ENCODE measurements at regions not wholly inside any gene's neighbourhood (a gene's known extent, or its start where the extent isn't known, plus 50 kb on each side); places are given as distances from the start of the nearest gene placed in this dataset.

DNA sequence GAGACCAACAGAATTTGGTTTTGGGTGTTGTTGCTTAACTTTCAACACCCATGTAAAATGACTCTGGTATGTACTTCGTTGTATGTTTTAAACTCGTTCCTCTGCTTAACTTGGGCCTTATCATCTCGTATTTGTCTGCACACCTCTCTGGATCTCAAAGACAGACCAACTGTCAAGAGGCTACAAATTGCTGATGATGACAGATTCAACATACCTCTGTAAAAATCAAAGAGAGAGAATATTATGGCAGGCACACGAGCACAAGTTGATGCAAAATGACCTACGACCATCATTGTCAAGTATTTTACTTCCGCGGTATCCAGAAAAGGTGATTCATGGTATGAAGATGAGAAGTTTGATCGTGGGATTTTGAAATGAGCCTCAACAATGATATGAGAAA, 132.1 kb upstream of the ARGLU1 start:
- no peaks in the 10 kb centered on the region for H3K79me1 ChIP-seq (replicated peaks; ENCODE audit: low read length, poor library complexity, severe bottlenecking)
- DNase-seq: no peak
- WGBS: 85% methylated on average over 7 of the region's 8 CpGs

DNA sequence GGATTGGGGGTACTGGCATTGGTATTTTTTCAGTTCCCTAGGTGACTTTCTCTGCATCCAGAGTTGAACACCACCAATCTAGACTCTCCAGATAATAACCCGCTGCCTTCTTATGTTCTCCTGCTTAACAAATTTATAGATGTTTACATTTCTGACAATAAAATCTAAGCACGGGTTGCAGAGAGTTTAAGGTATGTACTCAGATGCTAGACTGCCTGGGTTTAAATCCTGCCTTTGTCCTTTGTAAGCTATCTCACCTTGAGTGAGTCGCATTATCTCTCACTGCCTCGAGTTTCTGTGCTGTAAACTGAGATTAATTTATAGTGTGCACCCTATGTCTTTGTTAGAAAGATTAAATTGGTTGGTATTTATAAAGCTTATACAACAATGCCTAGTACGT, 131.4 kb upstream of the ARGLU1 start:
- Histone ChIP-seq H2BK5ac (ENCODE audit: low read depth, low read length, poor library complexity, severe bottlenecking) (no peak overlapping the region), H3K23ac (ENCODE audit: low read length in 2 of 2) (no peak overlapping the region), H3K27me3 (ENCODE audit: control insufficient read depth in 1 of 2, insufficient read depth in 1 of 2, low read length in 2 of 2) (no peaks in the 10 kb centered on the region), H3K18ac (ENCODE audit: low read depth in 1 of 2, low read length in 2 of 2) (no peak overlapping the region), H2BK15ac (ENCODE audit: low read depth, poor library complexity, severe bottlenecking) (no peak overlapping the region), H3K4me2 (ENCODE audit: low read length, poor library complexity, severe bottlenecking) (no peak overlapping the region), H3K9ac (ENCODE audit: low read length) (no peak overlapping the region), H3K4ac (ENCODE audit: low read depth in 1 of 2, low read length in 2 of 2) (no peak overlapping the region), H3K79me1 (replicated peaks; ENCODE audit: low read length, poor library complexity, severe bottlenecking) (no peaks in the 10 kb centered on the region), H2BK120ac (ENCODE audit: low read depth, low read length) (no peak overlapping the region), H4K8ac (ENCODE audit: low read length) (no peak overlapping the region), H2AFZ (ENCODE audit: low read depth, low read length) (no peak overlapping the region), H2BK12ac (ENCODE audit: low read length in 2 of 2) (no peak overlapping the region), H3K27ac (ENCODE audit: low read length, poor library complexity, severe bottlenecking) (no peak overlapping the region), H3K4me1 (ENCODE audit: control insufficient read depth, insufficient read depth, low read depth, low read length) (peaks cover 10% of the 10 kb centered on the region), H3K9me3 (ENCODE audit: control insufficient read depth, low read length) (no peaks in the 10 kb centered on the region), H3K36me3 (ENCODE audit: control insufficient read depth in 1 of 2, insufficient read depth in 2 of 2, low read depth in 1 of 2, low read length in 2 of 2) (no peaks in the 10 kb centered on the region), H3K4me3 (ENCODE audit: insufficient read depth in 1 of 2, low read depth in 1 of 2, low read length in 2 of 2) (no peak overlapping the region), H2AK5ac (ENCODE audit: low read length, severe bottlenecking) (no peak overlapping the region), H4K91ac (ENCODE audit: low read length) (no peak overlapping the region), H3K14ac (ENCODE audit: low read length in 2 of 2) (no peak overlapping the region)
- 79% methylated on average over 4 of the region's 5 CpGs for WGBS
- DNase-seq: no peak

More for the DNA sequence above, 132.1 kb upstream of the ARGLU1 start:
- Histone ChIP-seq H3K36me3 (ENCODE audit: control insufficient read depth in 1 of 2, insufficient read depth in 2 of 2, low read depth in 1 of 2, low read length in 2 of 2) (no peaks in the 10 kb centered on the region), H3K4me3 (ENCODE audit: insufficient read depth in 1 of 2, low read depth in 1 of 2, low read length in 2 of 2) (no peak overlapping the region), H2BK12ac (ENCODE audit: low read length in 2 of 2) (no peak overlapping the region), H3K4ac (ENCODE audit: low read depth in 1 of 2, low read length in 2 of 2) (no peak overlapping the region), H3K27ac (ENCODE audit: low read length, poor library complexity, severe bottlenecking) (no peak overlapping the region), H3K14ac (ENCODE audit: low read length in 2 of 2) (no peak overlapping the region), H2BK5ac (ENCODE audit: low read depth, low read length, poor library complexity, severe bottlenecking) (no peak overlapping the region), H2BK15ac (ENCODE audit: low read depth, poor library complexity, severe bottlenecking) (no peak overlapping the region), H3K4me1 (ENCODE audit: control insufficient read depth, insufficient read depth, low read depth, low read length) (peaks cover 10% of the 10 kb centered on the region), H3K4me2 (ENCODE audit: low read length, poor library complexity, severe bottlenecking) (no peak overlapping the region), H2AFZ (ENCODE audit: low read depth, low read length) (no peak overlapping the region), H3K9ac (ENCODE audit: low read length) (no peak overlapping the region), H3K18ac (ENCODE audit: low read depth in 1 of 2, low read length in 2 of 2) (no peak overlapping the region), H3K9me3 (ENCODE audit: control insufficient read depth, low read length) (no peaks in the 10 kb centered on the region), H4K8ac (ENCODE audit: low read length) (no peak overlapping the region), H4K91ac (ENCODE audit: low read length) (no peak overlapping the region), H2BK120ac (ENCODE audit: low read depth, low read length) (no peak overlapping the region), H2AK5ac (ENCODE audit: low read length, severe bottlenecking) (no peak overlapping the region), H3K27me3 (ENCODE audit: control insufficient read depth in 1 of 2, insufficient read depth in 1 of 2, low read length in 2 of 2) (peaks cover 3 to 4% of the 10 kb centered on the region in 2 experiments), H3K23ac (ENCODE audit: low read length in 2 of 2) (no peak overlapping the region)

DNA sequence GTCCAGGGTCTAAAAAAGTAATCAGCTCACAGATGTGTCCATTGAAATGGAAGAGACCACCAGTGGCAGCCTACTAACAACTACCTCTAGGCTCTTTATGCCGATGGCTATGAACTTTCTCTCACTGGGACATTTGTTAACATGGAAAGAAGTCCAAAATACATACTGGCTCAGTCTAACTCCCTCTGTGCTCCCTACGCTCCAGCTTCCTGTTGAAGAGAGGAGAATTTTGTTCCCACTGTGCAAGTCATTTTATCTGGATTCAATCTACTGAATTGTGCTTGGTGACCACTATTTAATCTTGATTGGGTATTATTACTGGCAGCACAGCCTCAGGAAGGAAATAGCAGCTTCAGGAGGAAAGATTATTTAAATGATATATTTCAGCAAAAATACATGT, 128.8 kb upstream of the ARGLU1 start:
- no peak overlapping the region for H3K9ac ChIP-seq (ENCODE audit: low read length)
- H3K4me2 ChIP-seq (ENCODE audit: low read length, poor library complexity, severe bottlenecking): no peak overlapping the region
- WGBS: 100% methylated on average over 2 of the region's 2 CpGs
- H3K79me1 ChIP-seq (replicated peaks; ENCODE audit: low read length, poor library complexity, severe bottlenecking): no peaks in the 10 kb centered on the region
- peaks cover 2% of the 10 kb centered on the region for H3K4me1 ChIP-seq (ENCODE audit: control insufficient read depth, insufficient read depth, low read depth, low read length)
- H2BK120ac ChIP-seq (ENCODE audit: low read depth, low read length): no peak overlapping the region
- no peak overlapping the region for H2AK5ac ChIP-seq (ENCODE audit: low read length, severe bottlenecking)
- no peak overlapping the region for H4K8ac ChIP-seq (ENCODE audit: low read length)
- no peak overlapping the region for H2AFZ ChIP-seq (ENCODE audit: low read depth, low read length)
- H2BK15ac ChIP-seq (ENCODE audit: low read depth, poor library complexity, severe bottlenecking): no peak overlapping the region
- no peak overlapping the region for H3K23ac ChIP-seq (ENCODE audit: low read length in 2 of 2)
- no peak overlapping the region for H3K14ac ChIP-seq (ENCODE audit: low read length in 2 of 2)
- H2BK5ac ChIP-seq (ENCODE audit: low read depth, low read length, poor library complexity, severe bottlenecking): no peak overlapping the region
- H2BK12ac ChIP-seq (ENCODE audit: low read length in 2 of 2): no peak overlapping the region
- no peak overlapping the region for H3K4ac ChIP-seq (ENCODE audit: low read depth in 1 of 2, low read length in 2 of 2)
- DNase-seq: no peak
- H3K4me3 ChIP-seq (ENCODE audit: insufficient read depth in 1 of 2, low read depth in 1 of 2, low read length in 2 of 2): no peak overlapping the region
- no peaks in the 10 kb centered on the region for H3K9me3 ChIP-seq (ENCODE audit: control insufficient read depth, low read length)
- H3K36me3 ChIP-seq (ENCODE audit: control insufficient read depth in 1 of 2, insufficient read depth in 2 of 2, low read depth in 1 of 2, low read length in 2 of 2): no peaks in the 10 kb centered on the region
- H3K18ac ChIP-seq (ENCODE audit: low read depth in 1 of 2, low read length in 2 of 2): no peak overlapping the region
- H4K91ac ChIP-seq (ENCODE audit: low read length): no peak overlapping the region
- H3K27me3 ChIP-seq (ENCODE audit: control insufficient read depth in 1 of 2, insufficient read depth in 1 of 2, low read length in 2 of 2): no peaks in the 10 kb centered on the region
- no peak overlapping the region for H3K27ac ChIP-seq (ENCODE audit: low read length, poor library complexity, severe bottlenecking)

DNA sequence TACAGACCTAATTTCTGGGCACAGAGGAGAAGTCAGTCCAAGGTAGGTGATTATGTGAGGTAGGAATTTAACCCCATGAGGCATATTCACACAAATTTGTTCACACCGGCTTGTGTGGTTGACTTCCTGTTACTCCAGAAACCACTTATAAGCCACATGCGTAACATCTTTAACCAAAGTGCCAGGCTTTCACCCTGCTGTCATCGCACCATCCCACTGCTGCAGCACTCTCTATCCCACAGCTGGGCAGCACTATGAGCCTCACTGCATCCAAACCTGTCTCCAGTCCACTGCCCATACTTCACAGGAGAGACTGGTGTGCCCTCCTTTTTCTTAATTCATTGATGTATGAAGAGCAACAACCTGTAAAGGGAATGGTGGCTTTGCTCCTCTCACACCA, 128.2 kb upstream of the ARGLU1 start:
- Histone ChIP-seq H3K9me3 (ENCODE audit: control insufficient read depth, low read length) (no peaks in the 10 kb centered on the region), H3K9ac (ENCODE audit: low read length) (no peak overlapping the region), H3K14ac (ENCODE audit: low read length in 2 of 2) (no peak overlapping the region), H2AK5ac (ENCODE audit: low read length, severe bottlenecking) (no peak overlapping the region), H3K27ac (ENCODE audit: low read length, poor library complexity, severe bottlenecking) (no peak overlapping the region), H2BK15ac (ENCODE audit: low read depth, poor library complexity, severe bottlenecking) (no peak overlapping the region), H3K23ac (ENCODE audit: low read length in 2 of 2) (no peak overlapping the region), H3K4ac (ENCODE audit: low read depth in 1 of 2, low read length in 2 of 2) (no peak overlapping the region), H2BK5ac (ENCODE audit: low read depth, low read length, poor library complexity, severe bottlenecking) (no peak overlapping the region), H3K79me1 (replicated peaks; ENCODE audit: low read length, poor library complexity, severe bottlenecking) (no peaks in the 10 kb centered on the region), H3K18ac (ENCODE audit: low read depth in 1 of 2, low read length in 2 of 2) (no peak overlapping the region), H4K8ac (ENCODE audit: low read length) (no peak overlapping the region), H3K4me1 (ENCODE audit: control insufficient read depth, insufficient read depth, low read depth, low read length) (peaks cover 1% of the 10 kb centered on the region), H2AFZ (ENCODE audit: low read depth, low read length) (no peak overlapping the region), H3K27me3 (ENCODE audit: control insufficient read depth in 1 of 2, insufficient read depth in 1 of 2, low read length in 2 of 2) (no peaks in the 10 kb centered on the region), H3K4me2 (ENCODE audit: low read length, poor library complexity, severe bottlenecking) (no peak overlapping the region), H4K91ac (ENCODE audit: low read length) (no peak overlapping the region), H3K36me3 (ENCODE audit: control insufficient read depth in 1 of 2, insufficient read depth in 2 of 2, low read depth in 1 of 2, low read length in 2 of 2) (no peaks in the 10 kb centered on the region), H3K4me3 (ENCODE audit: insufficient read depth in 1 of 2, low read depth in 1 of 2, low read length in 2 of 2) (no peak overlapping the region), H2BK120ac (ENCODE audit: low read depth, low read length) (no peak overlapping the region), H2BK12ac (ENCODE audit: low read length in 2 of 2) (no peak overlapping the region)
- 95% methylated on average over 3 of the region's 3 CpGs for WGBS
- DNase-seq: no peak

All from mesenchymal stem cell (in vitro differentiated cells and primary cell).